OCI-LY7 (cell line): ENCODE measurements at regions not wholly inside any gene's neighbourhood (a gene's known extent, or its start where the extent isn't known, plus 50 kb on each side); places are given as distances from the start of the nearest gene placed in this dataset.

Experiments
- CTCF ChIP-seq: fragments of 200-600 bp; sonication (generic); conservative IDR thresholded peaks from 2 replicates; pipeline ENCODE4 v1.5.1; 2014; ENCODE audit warnings: mild to moderate bottlenecking, antibody characterized with exemption, low read length, moderate library complexity, mixed read lengths
- EZH2phosphoT487 ChIP-seq: fragments of 200-600 bp; sonication (generic); IDR thresholded peaks from 2 replicates; pipeline ENCODE4 v1.6.1; 2018; ENCODE audit warnings: low read depth, borderline replicate concordance, mild to moderate bottlenecking, mixed run types, antibody characterized with exemption, low read length, moderate library complexity, mixed read lengths

GRCh38 chr3:180311242-180311641 lies 274.5 kb upstream of the PEX5L start:
- TF ChIP-seq CTCF (no peak), EZH2phosphoT487 (no peak)
